Smooth muscle cell (in vitro differentiated cells): ENCODE measurements at regions not wholly inside any gene's neighbourhood (a gene's known extent, or its start where the extent isn't known, plus 50 kb on each side); places are given as distances from the start of the nearest gene placed in this dataset.
"Not testable (repeated sequence)": the region's sequence is repeated elsewhere in the genome, so short reads cannot be mapped to it uniquely, and the experiment has no call there.

Experiments
- DNase-seq: peaks from one replicate; lab custom pipeline; 2025; ENCODE audit not compliant: unreplicated experiment; lab: John Stamatoyannopoulos, UW
- H2AFZ ChIP-seq: fragments of 200-600 bp; sonication (generic); 2 replicates; pipeline ENCODE4 v1.6.0; 2016; ENCODE audit warnings: antibody characterized with exemption, low read depth, mild to moderate bottlenecking
- H3F3A ChIP-seq: fragments of 200-600 bp; sonication (generic); 2 replicates; pipeline ENCODE4 v1.6.0; 2017; ENCODE audit warnings: antibody characterized with exemption, low read depth
- H3K27ac ChIP-seq: fragments of 200-600 bp; sonication (generic); 2 replicates; pipeline ENCODE4 v1.5.1; 2016; ENCODE audit warnings: low read depth, mild to moderate bottlenecking
- H3K27me3 ChIP-seq: fragments of 200-600 bp; sonication (generic); 2 replicates; pipeline ENCODE4 v1.6.1; 2016; ENCODE audit warnings: low read depth, mild to moderate bottlenecking
- H3K36me3 ChIP-seq: fragments of 200-600 bp; sonication (generic); 2 replicates; pipeline ENCODE4 v1.5.1; 2016; ENCODE audit warnings: low read depth
- H3K4me1 ChIP-seq: fragments of 200-600 bp; sonication (generic); 2 replicates; pipeline ENCODE4 v1.5.1; 2016; ENCODE audit warnings: low read depth
- H3K4me2 ChIP-seq: fragments of 200-600 bp; sonication (generic); 2 replicates; pipeline ENCODE4 v1.6.0; 2016; ENCODE audit warnings: mild to moderate bottlenecking
- H3K4me3 ChIP-seq: fragments of 200-600 bp; sonication (generic); 2 replicates; pipeline ENCODE4 v1.5.1; 2016; ENCODE audit warnings: mild to moderate bottlenecking
- H3K79me2 ChIP-seq: fragments of 200-600 bp; sonication (generic); 2 replicates; pipeline ENCODE4 v1.6.0; 2016; ENCODE audit warnings: low read depth, mild to moderate bottlenecking
- H3K9ac ChIP-seq: fragments of 200-600 bp; sonication (generic); 2 replicates; pipeline ENCODE4 v1.6.0; 2016; ENCODE audit warnings: low read depth
- H3K9me3 ChIP-seq: fragments of 200-600 bp; sonication (generic); replicated peaks from 2 replicates; pipeline ENCODE4 v1.5.1; 2016; ENCODE audit warnings: low read depth
- H4K20me1 ChIP-seq: fragments of 200-600 bp; sonication (generic); 2 replicates; pipeline ENCODE4 v1.6.0; 2016; ENCODE audit warnings: low read depth
- WGBS: methylation state at CpG from one replicate; pipeline ENCODE4 v1.1.7; 2016; ENCODE audit warnings: low lambda C conversion rate; 5-methylcytosine and 5-hydroxymethylcytosine counted together
- TF ChIP-seq, protein P1 (sequence below): fragments of 200-600 bp; sonication (generic); IDR thresholded peaks from 2 replicates; pipeline ENCODE4 v1.5.1; 2017; ENCODE audit warnings: borderline replicate concordance, mild to moderate bottlenecking, antibody characterized with exemption; ENCODE audit not compliant: insufficient read depth, poor library complexity, severe bottlenecking

DNA sequence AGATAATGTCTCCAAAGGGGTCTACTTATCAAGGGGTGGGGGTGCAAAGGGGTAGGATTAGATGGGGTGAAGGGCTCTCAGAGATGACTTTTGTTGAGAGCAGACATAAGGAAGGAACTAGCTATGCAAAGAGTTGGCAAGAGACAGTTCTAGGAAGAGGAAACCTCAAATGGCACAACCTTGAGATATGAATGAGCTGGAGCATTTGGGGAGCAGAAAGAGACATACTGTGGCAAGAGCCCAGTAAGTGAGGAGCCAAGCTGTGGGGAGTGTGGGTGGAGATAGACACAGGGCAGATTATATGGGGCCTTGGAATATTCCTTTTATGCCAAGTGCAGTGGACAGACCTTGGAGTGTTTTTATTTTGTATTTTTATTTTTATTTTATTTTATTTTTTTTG, 84.8 kb upstream of the BTG3 start:
- Histone ChIP-seq H3K9me3 (no peaks in the 10 kb centered on the region), H4K20me1 (no peaks in the 10 kb centered on the region), H3K4me2 (no peak overlapping the region), H2AFZ (no peak overlapping the region), H3F3A (no peaks in the 10 kb centered on the region), H3K9ac (no peak overlapping the region), H3K27me3 (no peaks in the 10 kb centered on the region), H3K36me3 (no peaks in the 10 kb centered on the region), H3K27ac (no peak overlapping the region), H3K4me1 (no peaks in the 10 kb centered on the region), H3K79me2 (no peaks in the 10 kb centered on the region), H3K4me3 (no peak overlapping the region)
- DNase-seq: no peak
- TF ChIP-seq, protein P1, sequence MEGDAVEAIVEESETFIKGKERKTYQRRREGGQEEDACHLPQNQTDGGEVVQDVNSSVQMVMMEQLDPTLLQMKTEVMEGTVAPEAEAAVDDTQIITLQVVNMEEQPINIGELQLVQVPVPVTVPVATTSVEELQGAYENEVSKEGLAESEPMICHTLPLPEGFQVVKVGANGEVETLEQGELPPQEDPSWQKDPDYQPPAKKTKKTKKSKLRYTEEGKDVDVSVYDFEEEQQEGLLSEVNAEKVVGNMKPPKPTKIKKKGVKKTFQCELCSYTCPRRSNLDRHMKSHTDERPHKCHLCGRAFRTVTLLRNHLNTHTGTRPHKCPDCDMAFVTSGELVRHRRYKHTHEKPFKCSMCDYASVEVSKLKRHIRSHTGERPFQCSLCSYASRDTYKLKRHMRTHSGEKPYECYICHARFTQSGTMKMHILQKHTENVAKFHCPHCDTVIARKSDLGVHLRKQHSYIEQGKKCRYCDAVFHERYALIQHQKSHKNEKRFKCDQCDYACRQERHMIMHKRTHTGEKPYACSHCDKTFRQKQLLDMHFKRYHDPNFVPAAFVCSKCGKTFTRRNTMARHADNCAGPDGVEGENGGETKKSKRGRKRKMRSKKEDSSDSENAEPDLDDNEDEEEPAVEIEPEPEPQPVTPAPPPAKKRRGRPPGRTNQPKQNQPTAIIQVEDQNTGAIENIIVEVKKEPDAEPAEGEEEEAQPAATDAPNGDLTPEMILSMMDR: no peak

DNA sequence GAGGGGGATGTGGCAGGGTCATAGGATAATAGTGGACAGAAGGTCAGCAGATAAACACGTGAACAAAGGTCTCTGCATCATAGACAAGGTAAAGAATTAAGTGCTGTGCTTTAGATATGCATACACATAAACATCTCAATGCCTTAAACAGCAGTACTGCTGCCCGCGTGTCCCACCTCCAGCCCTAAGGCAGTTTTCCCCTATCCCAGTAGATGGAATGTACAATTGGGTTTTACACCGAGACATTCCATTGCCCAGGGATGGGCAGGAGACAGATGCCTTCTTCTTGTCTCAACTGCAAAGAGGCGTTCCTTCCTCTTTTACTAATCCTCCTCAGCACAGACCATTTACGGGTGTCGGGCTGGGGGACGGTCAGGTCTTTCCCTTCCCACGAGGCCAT, 81.7 kb upstream of the BTG3 start:
- not testable (repeated sequence) for DNase-seq, H3K9ac ChIP-seq, H3K4me3 ChIP-seq, H3K27me3 ChIP-seq, H3K36me3 ChIP-seq, H3K27ac ChIP-seq, H3K4me1 ChIP-seq, H4K20me1 ChIP-seq, H3K9me3 ChIP-seq, H3F3A ChIP-seq, H3K79me2 ChIP-seq, H3K4me2 ChIP-seq, H2AFZ ChIP-seq
- 72% methylated on average over 7 of the region's 9 CpGs for WGBS

DNA sequence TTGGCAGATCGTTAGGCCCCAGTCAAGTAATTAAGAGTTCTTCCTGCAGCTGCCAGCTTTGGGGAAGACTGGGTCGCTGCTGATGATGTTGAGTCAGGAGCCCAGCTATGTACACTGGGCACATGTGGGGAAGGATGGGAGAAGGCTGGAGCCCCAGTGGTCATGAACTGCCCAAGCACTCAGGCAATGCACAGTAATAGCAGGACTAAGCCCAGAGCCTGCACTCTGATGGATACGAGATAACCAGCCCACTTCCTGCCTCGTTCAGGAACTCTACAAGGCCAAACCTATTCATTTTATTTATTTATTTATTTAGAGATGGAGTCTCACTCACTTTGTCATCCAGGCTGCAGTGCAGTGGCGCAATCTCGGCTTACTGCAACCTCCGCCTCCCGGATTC, 81.1 kb upstream of the BTG3 start:
- 87% methylated on average over 8 of the region's 8 CpGs for WGBS
- no peaks in the 10 kb centered on the region for H3F3A ChIP-seq
- no peaks in the 10 kb centered on the region for H3K79me2 ChIP-seq
- no peaks in the 10 kb centered on the region for H3K4me1 ChIP-seq
- H3K36me3 ChIP-seq: no peaks in the 10 kb centered on the region
- H4K20me1 ChIP-seq: no peaks in the 10 kb centered on the region
- H3K4me2 ChIP-seq: no peak overlapping the region
- no peak overlapping the region for H3K27ac ChIP-seq
- TF ChIP-seq, protein P1: no peak
- no peak for DNase-seq
- H3K27me3 ChIP-seq: no peaks in the 10 kb centered on the region
- H3K9me3 ChIP-seq: no peaks in the 10 kb centered on the region
- no peak overlapping the region for H2AFZ ChIP-seq
- no peak overlapping the region for H3K4me3 ChIP-seq
- H3K9ac ChIP-seq: no peak overlapping the region

DNA sequence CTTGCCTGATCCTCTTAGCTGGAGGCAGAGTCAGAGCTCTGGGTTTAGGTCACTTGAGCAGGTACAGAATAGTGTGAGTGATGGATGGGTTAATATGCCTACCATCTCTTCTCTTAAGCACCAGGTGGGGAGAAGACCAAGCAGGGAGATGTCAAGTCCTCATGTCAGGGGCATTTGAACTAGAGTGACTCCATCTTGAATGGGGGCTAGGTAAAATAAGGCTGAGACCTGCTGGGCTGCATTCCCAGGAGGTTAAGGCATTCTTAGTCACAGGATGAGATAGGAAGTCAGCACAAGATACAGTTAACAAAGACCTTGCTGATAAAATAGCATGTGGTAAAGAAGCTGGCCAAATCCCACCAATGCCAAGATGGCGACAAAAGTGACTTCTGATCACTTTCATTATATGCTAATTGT, 77.4 kb upstream of the BTG3 start:
- Histone ChIP-seq H3F3A (no peaks in the 10 kb centered on the region), H3K36me3 (no peaks in the 10 kb centered on the region), H3K9ac (peak overlapping the region; percentile 43), H3K79me2 (no peaks in the 10 kb centered on the region), H4K20me1 (no peaks in the 10 kb centered on the region), H3K4me1 (no peaks in the 10 kb centered on the region), H3K27ac (peak overlapping the region; percentile 80), H2AFZ (no peak overlapping the region), H3K4me3 (no peak overlapping the region), H3K27me3 (no peaks in the 10 kb centered on the region), H3K9me3 (no peaks in the 10 kb centered on the region), H3K4me2 (no peak overlapping the region)
- TF ChIP-seq, protein P1: no peak
- no peak for DNase-seq
- 83% methylated on average over 1 of the region's 1 CpG for WGBS
